ENCODE measurements at regions not wholly inside any gene's neighbourhood (a gene's known extent, or its start where the extent isn't known, plus 50 kb on each side); places are given as distances from the start of the nearest gene placed in this dataset.

- CTCF ChIA-PET: interaction anchor here (1.0 to 1.5 kb wide), 2 partner anchors 12 to 190 kb away, joined by 3 to 4 read pairs; no protein-coding TSS in a partner anchor
- POLR2A ChIA-PET (ENCODE audit: unreplicated experiment): interaction anchor here (0.6 kb wide), 1 partner anchor 12 kb away, joined by 3 read pairs; no protein-coding TSS in a partner anchor
- BruUV-seq (replicated peaks): no TSS peak
These were observed 88.7 kb upstream of the EGLN3 start for GRCh38 chr14:34039428-34040047.

DNA sequence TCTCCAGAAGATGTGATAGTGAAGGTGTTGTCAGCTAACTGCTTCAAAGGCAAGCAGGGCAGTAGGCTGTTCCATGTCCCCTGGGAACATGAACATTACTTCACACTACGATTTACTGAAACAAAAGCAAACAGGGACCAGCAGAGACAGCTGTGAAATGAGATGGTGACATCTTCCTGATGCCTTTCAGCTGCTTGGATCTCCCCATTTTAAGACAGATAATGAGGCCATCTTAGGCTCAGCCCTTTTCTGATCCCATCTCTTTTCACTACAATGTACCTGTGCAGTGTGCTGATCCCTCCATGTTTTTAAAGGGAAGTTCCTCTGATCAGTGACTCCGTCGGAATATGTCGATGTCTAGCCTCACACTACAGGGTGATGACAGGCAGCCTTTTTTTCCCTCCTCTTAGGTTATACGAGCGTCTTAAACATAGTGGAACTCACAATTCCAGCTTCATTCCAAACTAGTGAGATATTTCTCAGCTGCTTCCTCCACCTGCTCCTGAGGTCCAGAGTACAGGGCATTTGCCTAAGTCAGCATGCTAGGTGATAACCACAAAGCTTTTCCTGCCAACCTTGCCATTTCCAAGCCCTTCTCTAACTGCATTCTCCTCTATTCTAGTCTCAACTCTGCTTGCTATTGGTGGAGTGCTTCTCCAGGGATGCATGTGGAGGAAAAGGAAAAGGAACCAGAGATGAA, 87.6 kb upstream of the EGLN3 start:
- H3K4me2 ChIP-seq: no peak overlapping the region
- no peaks in the 10 kb centered on the region for H3K79me2 ChIP-seq (ENCODE audit: low read depth)
- no peaks in the 10 kb centered on the region for H3K9me3 ChIP-seq (ENCODE audit: insufficient read depth, low read depth)
- H2AFZ ChIP-seq: no peak overlapping the region
- POLR2A ChIA-PET (ENCODE audit: unreplicated experiment): interaction anchor here (0.5 kb wide), 1 partner anchor 22 kb away, joined by 11 read pairs; no protein-coding TSS in a partner anchor
- H3K27ac ChIP-seq: no peak overlapping the region
- no peaks in the 10 kb centered on the region for H3K36me3 ChIP-seq (ENCODE audit: low read depth)
- CTCF ChIA-PET: interaction anchor here (1.0 to 1.5 kb wide), 2 partner anchors 13 to 189 kb away, joined by 3 to 4 read pairs; no protein-coding TSS in a partner anchor
- intact Hi-C loops (cut with micrococcal nuclease; ENCODE audit: unreplicated experiment): loop anchor here (5.0 kb wide), 1 partner anchor 91 kb away; no protein-coding TSS in a partner anchor
- peaks cover 2% of the 10 kb centered on the region; the same call in 1 of the 2 replicates for H3F3A ChIP-seq (ENCODE audit: insufficient read depth, low read depth)
- peak in 1 of 2 experiments; percentile 38 for DNase-seq
- no TSS peak for BruUV-seq (replicated peaks)
- TF ChIP-seq EZH2 (IDR thresholded peaks at IDR 0.05; ENCODE audit: low read depth): no peak
- TF ChIP-seq, protein P1, sequence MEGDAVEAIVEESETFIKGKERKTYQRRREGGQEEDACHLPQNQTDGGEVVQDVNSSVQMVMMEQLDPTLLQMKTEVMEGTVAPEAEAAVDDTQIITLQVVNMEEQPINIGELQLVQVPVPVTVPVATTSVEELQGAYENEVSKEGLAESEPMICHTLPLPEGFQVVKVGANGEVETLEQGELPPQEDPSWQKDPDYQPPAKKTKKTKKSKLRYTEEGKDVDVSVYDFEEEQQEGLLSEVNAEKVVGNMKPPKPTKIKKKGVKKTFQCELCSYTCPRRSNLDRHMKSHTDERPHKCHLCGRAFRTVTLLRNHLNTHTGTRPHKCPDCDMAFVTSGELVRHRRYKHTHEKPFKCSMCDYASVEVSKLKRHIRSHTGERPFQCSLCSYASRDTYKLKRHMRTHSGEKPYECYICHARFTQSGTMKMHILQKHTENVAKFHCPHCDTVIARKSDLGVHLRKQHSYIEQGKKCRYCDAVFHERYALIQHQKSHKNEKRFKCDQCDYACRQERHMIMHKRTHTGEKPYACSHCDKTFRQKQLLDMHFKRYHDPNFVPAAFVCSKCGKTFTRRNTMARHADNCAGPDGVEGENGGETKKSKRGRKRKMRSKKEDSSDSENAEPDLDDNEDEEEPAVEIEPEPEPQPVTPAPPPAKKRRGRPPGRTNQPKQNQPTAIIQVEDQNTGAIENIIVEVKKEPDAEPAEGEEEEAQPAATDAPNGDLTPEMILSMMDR (conservative IDR thresholded peaks at IDR 0.05): no peak
- no peaks in the 10 kb centered on the region for H4K20me1 ChIP-seq (ENCODE audit: insufficient read depth)
- peaks cover 15% of the 10 kb centered on the region for H3K4me1 ChIP-seq (replicated peaks; ENCODE audit: insufficient read depth)
- H3K9me2 ChIP-seq (ENCODE audit: insufficient read depth): no peaks in the 10 kb centered on the region
- no peak overlapping the region for H3K4me3 ChIP-seq
- H3K27me3 ChIP-seq (ENCODE audit: insufficient read depth, low read depth): no peaks in the 10 kb centered on the region

More at GRCh38 chr14:34039428-34040047, 88.7 kb upstream of the EGLN3 start:
- Histone ChIP-seq H3F3A (ENCODE audit: insufficient read depth, low read depth) (peaks cover 13% of the 10 kb centered on the region; the same call in 1 of the 2 replicates), H3K36me3 (ENCODE audit: low read depth) (no peaks in the 10 kb centered on the region), H3K9me2 (ENCODE audit: insufficient read depth) (no peaks in the 10 kb centered on the region), H3K9me3 (ENCODE audit: insufficient read depth, low read depth) (0 out of 2 replicates have a peak, but pooled peaks cover 3% of the 10 kb centered on the region), H3K79me2 (ENCODE audit: low read depth) (no peaks in the 10 kb centered on the region), H4K20me1 (ENCODE audit: insufficient read depth) (no peaks in the 10 kb centered on the region), H3K4me3 (no peak overlapping the region), H3K4me2 (no peak overlapping the region), H3K27me3 (ENCODE audit: insufficient read depth, low read depth) (no peaks in the 10 kb centered on the region), H3K27ac (no peak overlapping the region), H3K4me1 (replicated peaks; ENCODE audit: insufficient read depth) (peaks cover 25% of the 10 kb centered on the region), H2AFZ (no peak overlapping the region)
- intact Hi-C loops (cut with micrococcal nuclease; ENCODE audit: unreplicated experiment): loop anchor here (5.0 kb wide), 1 partner anchor 92 kb away; no protein-coding TSS in a partner anchor
- no peak for DNase-seq
- TF ChIP-seq, protein P1 (conservative IDR thresholded peaks at IDR 0.05): no peak
- TF ChIP-seq EZH2 (IDR thresholded peaks at IDR 0.05; ENCODE audit: low read depth): no peak

DNA sequence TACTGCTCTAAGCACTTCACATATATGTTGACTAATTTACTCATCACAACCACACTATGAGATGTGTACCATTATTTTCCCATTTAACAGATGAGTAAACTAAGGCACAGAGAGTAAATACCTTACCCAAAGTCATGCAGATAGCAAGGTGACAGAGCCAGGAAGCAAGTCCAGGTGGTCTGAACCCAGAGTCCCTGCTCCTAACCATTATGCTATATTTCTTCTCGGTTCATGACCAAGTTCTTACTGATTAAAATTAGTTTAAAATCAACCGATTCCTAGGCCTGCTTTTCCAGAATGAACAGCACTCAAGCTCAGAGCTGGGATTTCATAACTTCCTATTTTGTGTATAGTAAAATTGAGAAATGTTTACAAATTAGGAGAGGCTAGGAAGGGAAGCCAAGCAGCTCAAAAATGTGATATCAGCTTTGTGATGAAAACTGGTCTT, 85.5 kb upstream of the EGLN3 start:
- Histone ChIP-seq H3F3A (ENCODE audit: insufficient read depth, low read depth) (no peaks in the 10 kb centered on the region), H3K4me1 (replicated peaks; ENCODE audit: insufficient read depth) (peaks cover 10% of the 10 kb centered on the region; the same call in 1 of the 2 replicates), H3K27ac (no peak overlapping the region), H3K36me3 (ENCODE audit: low read depth) (no peaks in the 10 kb centered on the region), H3K9me2 (ENCODE audit: insufficient read depth) (no peaks in the 10 kb centered on the region), H3K9me3 (ENCODE audit: insufficient read depth, low read depth) (no peaks in the 10 kb centered on the region), H3K4me2 (no peak overlapping the region), H3K79me2 (ENCODE audit: low read depth) (no peaks in the 10 kb centered on the region), H2AFZ (no peak overlapping the region), H4K20me1 (ENCODE audit: insufficient read depth) (no peaks in the 10 kb centered on the region), H3K27me3 (ENCODE audit: insufficient read depth, low read depth) (no peaks in the 10 kb centered on the region), H3K4me3 (no peak overlapping the region)
- ChIA-PET CTCF (no interaction called here), POLR2A (ENCODE audit: unreplicated experiment) (interaction anchor here (0.5 kb wide), 1 partner anchor 39 kb away, joined by 3 read pairs; no protein-coding TSS in a partner anchor)
- BruUV-seq (replicated peaks): no TSS peak
- TF ChIP-seq, protein P1 (conservative IDR thresholded peaks at IDR 0.05): no peak
- no peak for TF ChIP-seq EZH2 (IDR thresholded peaks at IDR 0.05; ENCODE audit: low read depth)
- DNase-seq: no peak
- intact Hi-C loops (cut with micrococcal nuclease; ENCODE audit: unreplicated experiment): loop anchor here (5.0 kb wide), 1 partner anchor 89 kb away; no protein-coding TSS in a partner anchor
